ENCODE measurements at regions not wholly inside any gene's neighbourhood (a gene's known extent, or its start where the extent isn't known, plus 50 kb on each side); places are given as distances from the start of the nearest gene placed in this dataset.

- no peak for TF ChIP-seq GATA2 (IDR thresholded peaks at IDR 0.05; ENCODE audit: low read depth, low read length)
- no peak for TF ChIP-seq GATA3 (IDR thresholded peaks at IDR 0.05; ENCODE audit: low read depth, low read length)
Observed at GRCh38 chr4:91827914-91828313, 475.9 kb upstream of the GRID2 start.

GRCh38 chr4:91829531-91829930 is 474.2 kb upstream of the GRID2 start:
- no peak for TF ChIP-seq GATA2 (IDR thresholded peaks at IDR 0.05; ENCODE audit: low read depth, low read length)
- TF ChIP-seq GATA3 (IDR thresholded peaks at IDR 0.05; ENCODE audit: low read depth, low read length), result no peak

GRCh38 chr4:91830681-91831395 is 472.9 kb upstream of the GRID2 start:
- no peak for TF ChIP-seq GATA3 (IDR thresholded peaks at IDR 0.05; ENCODE audit: low read depth, low read length)
- no peak for TF ChIP-seq GATA2 (IDR thresholded peaks at IDR 0.05; ENCODE audit: low read depth, low read length)

GRCh38 chr4:91837608-91838029 is 466.1 kb upstream of the GRID2 start:
- no peak for TF ChIP-seq GATA3 (IDR thresholded peaks at IDR 0.05; ENCODE audit: low read depth, low read length)
- TF ChIP-seq GATA2 (IDR thresholded peaks at IDR 0.05; ENCODE audit: low read depth, low read length), result no peak

- TF ChIP-seq GATA3 (IDR thresholded peaks at IDR 0.05; ENCODE audit: low read depth, low read length), result no peak
- TF ChIP-seq GATA2 (IDR thresholded peaks at IDR 0.05; ENCODE audit: low read depth, low read length), result no peak
Observed at GRCh38 chr4:91838181-91838861, 465.4 kb upstream of the GRID2 start.

- TF ChIP-seq GATA2 (IDR thresholded peaks at IDR 0.05; ENCODE audit: low read depth, low read length) (no peak), GATA3 (IDR thresholded peaks at IDR 0.05; ENCODE audit: low read depth, low read length) (no peak)
Observed at GRCh38 chr4:91840359-91840758, 463.4 kb upstream of the GRID2 start.

- TF ChIP-seq GATA2 (IDR thresholded peaks at IDR 0.05; ENCODE audit: low read depth, low read length), result no peak
- TF ChIP-seq GATA3 (IDR thresholded peaks at IDR 0.05; ENCODE audit: low read depth, low read length), result no peak
Observed at GRCh38 chr4:91846233-91846632, 457.5 kb upstream of the GRID2 start.

GRCh38 chr4:91851456-91851855 is 452.3 kb upstream of the GRID2 start:
- TF ChIP-seq GATA2 (IDR thresholded peaks at IDR 0.05; ENCODE audit: low read depth, low read length) (no peak), GATA3 (IDR thresholded peaks at IDR 0.05; ENCODE audit: low read depth, low read length) (no peak)

- TF ChIP-seq GATA3 (IDR thresholded peaks at IDR 0.05; ENCODE audit: low read depth, low read length) (no peak), GATA2 (IDR thresholded peaks at IDR 0.05; ENCODE audit: low read depth, low read length) (no peak)
Observed at GRCh38 chr4:91887926-91888325, 415.8 kb upstream of the GRID2 start.

- TF ChIP-seq GATA2 (IDR thresholded peaks at IDR 0.05; ENCODE audit: low read depth, low read length) (no peak), GATA3 (IDR thresholded peaks at IDR 0.05; ENCODE audit: low read depth, low read length) (no peak)
Observed at GRCh38 chr4:91894006-91894405, 409.8 kb upstream of the GRID2 start.

GRCh38 chr4:91904556-91904955 is 399.2 kb upstream of the GRID2 start:
- no peak for TF ChIP-seq GATA3 (IDR thresholded peaks at IDR 0.05; ENCODE audit: low read depth, low read length)
- TF ChIP-seq GATA2 (IDR thresholded peaks at IDR 0.05; ENCODE audit: low read depth, low read length), result no peak

- TF ChIP-seq GATA3 (IDR thresholded peaks at IDR 0.05; ENCODE audit: low read depth, low read length) (no peak), GATA2 (IDR thresholded peaks at IDR 0.05; ENCODE audit: low read depth, low read length) (no peak)
Observed at GRCh38 chr4:91909963-91910362, 393.8 kb upstream of the GRID2 start.

GRCh38 chr4:91914176-91914804 is 389.5 kb upstream of the GRID2 start:
- no peak for TF ChIP-seq GATA2 (IDR thresholded peaks at IDR 0.05; ENCODE audit: low read depth, low read length)
- TF ChIP-seq GATA3 (IDR thresholded peaks at IDR 0.05; ENCODE audit: low read depth, low read length), result no peak

- TF ChIP-seq GATA2 (IDR thresholded peaks at IDR 0.05; ENCODE audit: low read depth, low read length), result no peak
- no peak for TF ChIP-seq GATA3 (IDR thresholded peaks at IDR 0.05; ENCODE audit: low read depth, low read length)
Observed at GRCh38 chr4:91916219-91916618, 387.5 kb upstream of the GRID2 start.

GRCh38 chr4:91924625-91925024 is 379.1 kb upstream of the GRID2 start:
- no peak for TF ChIP-seq GATA2 (IDR thresholded peaks at IDR 0.05; ENCODE audit: low read depth, low read length)
- TF ChIP-seq GATA3 (IDR thresholded peaks at IDR 0.05; ENCODE audit: low read depth, low read length), result no peak

Measured in SH-SY5Y (cell line).